SK-N-SH (cell line): ENCODE measurements at regions not wholly inside any gene's neighbourhood (a gene's known extent, or its start where the extent isn't known, plus 50 kb on each side); places are given as distances from the start of the nearest gene placed in this dataset.

ENCODE experiments used
- CTCF ChIA-PET: fragments of 300-600, 350-600 bp; formaldehyde crosslinking; extraction: SDS; loops from one replicate; lab custom pipeline; 2021; lab: Yijun Ruan, JAX
- POLR2A ChIA-PET: fragments of 350-600 bp; sonication (Branson Sonifier 250); formaldehyde crosslinking; extraction: SDS; loops from one replicate; lab custom pipeline; 2020; ENCODE audit warnings: antibody characterized with exemption, inconsistent platforms; lab: Yijun Ruan, JAX
- DNase-seq: peaks from one replicate; pipeline ENCODE4 v3.0.0; 2012
- H2AFZ ChIP-seq: fragments of 200-600 bp; sonication (generic); 2 replicates; pipeline ENCODE4 v1.8.1; 2016; ENCODE audit warnings: antibody characterized with exemption, mild to moderate bottlenecking, low read depth
- H3F3A ChIP-seq: fragments of 200-600 bp; sonication (generic); replicated peaks from 2 replicates; pipeline ENCODE3; 2016; ENCODE audit warnings: antibody characterized with exemption, mild to moderate bottlenecking; ENCODE audit not compliant: insufficient read depth
- H3K27ac ChIP-seq, 2 experiments: fragments of 200-500 bp in 1 of 2; fragments of 200-600 bp in 1 of 2; sonication (Bioruptor generic) in 1 of 2; sonication (generic), shearing (Covaris generic) in 1 of 2; 2 replicates each; pipeline versions ENCODE4 v1.5.1 to v1.6.1; 2014 to 2016; ENCODE audit warnings: low read depth in 2 of 2, inconsistent platforms in 1 of 2, low read length in 1 of 2, mild to moderate bottlenecking in 1 of 2, mixed read lengths in 1 of 2
- H3K27me3 ChIP-seq: fragments of 200-600 bp; sonication (generic), shearing (Covaris generic); 2 replicates; pipeline ENCODE4 v1.6.1; 2016; ENCODE audit warnings: mixed run types; ENCODE audit not compliant: insufficient read depth
- H3K36me3 ChIP-seq, 2 experiments: fragments of 200-500 bp in 1 of 2; fragments of 200-600 bp in 1 of 2; sonication (Bioruptor generic) in 1 of 2; sonication (generic) in 1 of 2; replicated peaks in 1 of 2; 2 replicates each; pipeline versions ENCODE3 to v1.5.1; 2014 to 2016; ENCODE audit warnings: low read length in 1 of 2, mild to moderate bottlenecking in 1 of 2; ENCODE audit not compliant: insufficient read depth in 2 of 2, control insufficient read depth in 1 of 2
- H3K4me1 ChIP-seq, 2 experiments: fragments of 200-500 bp in 1 of 2; fragments of 200-600 bp in 1 of 2; sonication (Bioruptor generic) in 1 of 2; sonication (generic), shearing (Covaris generic) in 1 of 2; 2 replicates each; pipeline versions ENCODE4 v1.5.1 to v1.6.1; 2014 to 2016; ENCODE audit warnings: low read depth in 1 of 2, low read length in 1 of 2, mixed run types in 1 of 2; ENCODE audit not compliant: insufficient read depth in 2 of 2, control insufficient read depth in 1 of 2
- H3K4me2 ChIP-seq: fragments of 200-600 bp; sonication (generic), shearing (Covaris generic); 2 replicates; pipeline ENCODE4 v1.6.1; 2017; ENCODE audit warnings: mixed run types
- H3K4me3 ChIP-seq, 2 experiments: fragments of 200-500 bp in 1 of 2; fragments of 200-600 bp in 1 of 2; sonication (Bioruptor generic) in 1 of 2; sonication (generic), shearing (Covaris generic) in 1 of 2; 2 replicates each; pipeline versions ENCODE4 v1.5.1 to v1.8.1; 2014 to 2016; ENCODE audit warnings: low read depth in 2 of 2, inconsistent platforms in 1 of 2, low read length in 1 of 2, mild to moderate bottlenecking in 1 of 2, mixed read lengths in 1 of 2, moderate library complexity in 1 of 2
- H3K79me2 ChIP-seq: fragments of 200-600 bp; sonication (generic); 2 replicates; pipeline ENCODE4 v1.8.1; 2017; ENCODE audit warnings: mild to moderate bottlenecking; ENCODE audit not compliant: insufficient read depth
- H3K9ac ChIP-seq: fragments of 200-600 bp; sonication (generic); 2 replicates; pipeline ENCODE4 v1.6.1; 2017; ENCODE audit warnings: mixed run types
- H3K9me2 ChIP-seq: fragments of 200-600 bp; sonication (generic); 2 replicates; pipeline ENCODE4 v1.6.1; 2017; ENCODE audit warnings: mixed run types
- H3K9me3 ChIP-seq: fragments of 200-600 bp; sonication (generic); 2 replicates; pipeline ENCODE4 v1.6.1; 2017; ENCODE audit warnings: mixed run types, mild to moderate bottlenecking, moderate library complexity
- H4K20me1 ChIP-seq: fragments of 200-600 bp; sonication (generic); 2 replicates; pipeline ENCODE4 v1.6.1; 2017; ENCODE audit warnings: mild to moderate bottlenecking, mixed run types; ENCODE audit not compliant: insufficient read depth
- CHD2 ChIP-seq: fragments of 150-350 bp; IDR thresholded peaks from 2 replicates; pipeline ENCODE4 v1.6.1; 2018; ENCODE audit warnings: low read length; ENCODE audit not compliant: partially characterized antibody
- EP300 ChIP-seq, 2 experiments: IDR thresholded peaks; 2 replicates each; pipeline versions ENCODE4 v1.4.0 to v1.6.1; 2012; ENCODE audit warnings: borderline replicate concordance in 1 of 2, low read depth in 1 of 2, low read length in 1 of 2
- FOXM1 ChIP-seq: IDR thresholded peaks from 2 replicates; pipeline ENCODE4 v1.4.0; 2012; ENCODE audit warnings: low read depth, mild to moderate bottlenecking
- JUND ChIP-seq: IDR thresholded peaks from 2 replicates; pipeline ENCODE4 v1.4.0; 2012
- NRF1 ChIP-seq: IDR thresholded peaks from 2 replicates; pipeline ENCODE4 v1.6.1; 2012; ENCODE audit warnings: low read depth, mild to moderate bottlenecking, low read length
- POLR2AphosphoS5 ChIP-seq: IDR thresholded peaks from 2 replicates; pipeline ENCODE4 v1.6.1; 2012; ENCODE audit warnings: low read depth, low read length
- RAD21 ChIP-seq: IDR thresholded peaks from 2 replicates; pipeline ENCODE4 v1.6.1; 2012; ENCODE audit warnings: mild to moderate bottlenecking, low read length
- RCOR1 ChIP-seq: fragments of 150-350 bp; IDR thresholded peaks from 2 replicates; pipeline ENCODE4 v1.6.1; 2017; ENCODE audit warnings: antibody characterized with exemption, low read length
- RFX5 ChIP-seq: IDR thresholded peaks from 2 replicates; pipeline ENCODE4 v1.6.1; 2012; ENCODE audit warnings: mild to moderate bottlenecking, improper control_type of control experiment, low read length
- RXRA ChIP-seq: IDR thresholded peaks from 2 replicates; pipeline ENCODE4 v1.4.0; 2012; ENCODE audit warnings: low read depth, mild to moderate bottlenecking, borderline replicate concordance
- SIN3A ChIP-seq: IDR thresholded peaks from 2 replicates; pipeline ENCODE4 v1.6.1; 2012; ENCODE audit warnings: low read depth, mild to moderate bottlenecking, low read length, moderate library complexity, borderline replicate concordance
- TCF12 ChIP-seq: IDR thresholded peaks from 2 replicates; pipeline ENCODE4 v1.4.0; 2012
- TEAD4 ChIP-seq: IDR thresholded peaks from 2 replicates; pipeline ENCODE4 v1.4.0; 2012; ENCODE audit warnings: mild to moderate bottlenecking, borderline replicate concordance; ENCODE audit not compliant: insufficient read depth
- YY1 ChIP-seq: IDR thresholded peaks from 2 replicates; pipeline ENCODE4 v1.4.0; 2012; ENCODE audit warnings: low read depth, mild to moderate bottlenecking
- whole genome bisulfite sequencing: methylation state at CpG from one replicate; pipeline ENCODE4 v1.1.6; 2017; ENCODE audit warnings: low lambda C conversion rate; 5-methylcytosine and 5-hydroxymethylcytosine counted together
- TF ChIP-seq, protein P1 (sequence below): IDR thresholded peaks from 2 replicates; pipeline ENCODE4 v1.6.1; 2012; ENCODE audit warnings: mild to moderate bottlenecking, low read depth, low read length, moderate library complexity
- TF ChIP-seq, protein P2 (sequence below): fragments of 200-600 bp; sonication (generic); IDR thresholded peaks from 2 replicates; pipeline ENCODE4 v1.6.1; 2017; ENCODE audit warnings: antibody characterized with exemption, mild to moderate bottlenecking, moderate library complexity
- TF ChIP-seq, protein P3 (sequence below): fragments of 150-350 bp; IDR thresholded peaks from 2 replicates; pipeline ENCODE4 v1.6.1; 2017; ENCODE audit warnings: antibody characterized with exemption, low read length, low read depth, borderline replicate concordance
- TF ChIP-seq, protein P4 (sequence below): IDR thresholded peaks from 2 replicates; pipeline ENCODE4; 2012
- TF ChIP-seq, protein P5 (sequence below): IDR thresholded peaks from 2 replicates; pipeline ENCODE4 v1.4.0; 2012; ENCODE audit warnings: low read depth

DNA sequence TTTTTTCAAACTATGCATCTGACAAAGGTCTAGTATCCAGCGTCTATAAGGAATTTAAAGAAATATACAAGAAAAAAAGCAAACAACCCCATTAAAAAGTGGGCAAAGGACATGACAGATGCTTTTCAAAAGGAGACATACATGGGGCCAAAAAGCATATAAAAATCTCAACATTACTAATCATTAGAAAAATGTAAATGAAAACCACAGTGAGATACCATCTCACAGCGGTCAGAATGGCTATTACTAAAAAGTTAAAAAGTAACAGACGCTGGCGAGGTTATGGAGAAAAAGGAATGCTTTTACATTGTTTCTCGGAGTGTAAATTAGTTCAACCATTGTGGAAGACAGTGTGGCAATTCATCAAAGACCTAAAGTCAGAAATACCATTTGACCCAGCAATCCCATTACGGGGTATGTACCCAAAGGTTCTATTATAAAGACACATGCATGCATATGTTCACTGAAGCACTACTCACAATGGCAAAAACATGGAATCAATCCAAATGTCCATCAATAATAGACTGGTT, 643.1 kb upstream of the LRRTM1 start:
- ChIA-PET POLR2A (no interaction called here), CTCF (no interaction called here)
- no peak overlapping the region for H3K4me2 ChIP-seq
- H3K36me3 ChIP-seq = no peaks in the 10 kb centered on the region
- DNase-seq = no peak
- no peak overlapping the region for H3K9ac ChIP-seq
- no peak for TF ChIP-seq NRF1
- no peak for TF ChIP-seq SIN3A
- TF ChIP-seq TCF12 = no peak
- TF ChIP-seq FOXM1 = no peak
- TF ChIP-seq EP300 (IDR thresholded peaks at IDR 0.05; ENCODE audit: borderline replicate concordance in 1 of 2, low read depth in 1 of 2, low read length in 1 of 2) = no peak
- TF ChIP-seq RCOR1 = no peak
- TF ChIP-seq, protein P1, sequence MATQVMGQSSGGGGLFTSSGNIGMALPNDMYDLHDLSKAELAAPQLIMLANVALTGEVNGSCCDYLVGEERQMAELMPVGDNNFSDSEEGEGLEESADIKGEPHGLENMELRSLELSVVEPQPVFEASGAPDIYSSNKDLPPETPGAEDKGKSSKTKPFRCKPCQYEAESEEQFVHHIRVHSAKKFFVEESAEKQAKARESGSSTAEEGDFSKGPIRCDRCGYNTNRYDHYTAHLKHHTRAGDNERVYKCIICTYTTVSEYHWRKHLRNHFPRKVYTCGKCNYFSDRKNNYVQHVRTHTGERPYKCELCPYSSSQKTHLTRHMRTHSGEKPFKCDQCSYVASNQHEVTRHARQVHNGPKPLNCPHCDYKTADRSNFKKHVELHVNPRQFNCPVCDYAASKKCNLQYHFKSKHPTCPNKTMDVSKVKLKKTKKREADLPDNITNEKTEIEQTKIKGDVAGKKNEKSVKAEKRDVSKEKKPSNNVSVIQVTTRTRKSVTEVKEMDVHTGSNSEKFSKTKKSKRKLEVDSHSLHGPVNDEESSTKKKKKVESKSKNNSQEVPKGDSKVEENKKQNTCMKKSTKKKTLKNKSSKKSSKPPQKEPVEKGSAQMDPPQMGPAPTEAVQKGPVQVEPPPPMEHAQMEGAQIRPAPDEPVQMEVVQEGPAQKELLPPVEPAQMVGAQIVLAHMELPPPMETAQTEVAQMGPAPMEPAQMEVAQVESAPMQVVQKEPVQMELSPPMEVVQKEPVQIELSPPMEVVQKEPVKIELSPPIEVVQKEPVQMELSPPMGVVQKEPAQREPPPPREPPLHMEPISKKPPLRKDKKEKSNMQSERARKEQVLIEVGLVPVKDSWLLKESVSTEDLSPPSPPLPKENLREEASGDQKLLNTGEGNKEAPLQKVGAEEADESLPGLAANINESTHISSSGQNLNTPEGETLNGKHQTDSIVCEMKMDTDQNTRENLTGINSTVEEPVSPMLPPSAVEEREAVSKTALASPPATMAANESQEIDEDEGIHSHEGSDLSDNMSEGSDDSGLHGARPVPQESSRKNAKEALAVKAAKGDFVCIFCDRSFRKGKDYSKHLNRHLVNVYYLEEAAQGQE = no peak
- TF ChIP-seq YY1 = no peak
- no peak for TF ChIP-seq POLR2AphosphoS5
- TF ChIP-seq RXRA = no peak
- TF ChIP-seq RAD21 = no peak
- TF ChIP-seq, protein P2, sequence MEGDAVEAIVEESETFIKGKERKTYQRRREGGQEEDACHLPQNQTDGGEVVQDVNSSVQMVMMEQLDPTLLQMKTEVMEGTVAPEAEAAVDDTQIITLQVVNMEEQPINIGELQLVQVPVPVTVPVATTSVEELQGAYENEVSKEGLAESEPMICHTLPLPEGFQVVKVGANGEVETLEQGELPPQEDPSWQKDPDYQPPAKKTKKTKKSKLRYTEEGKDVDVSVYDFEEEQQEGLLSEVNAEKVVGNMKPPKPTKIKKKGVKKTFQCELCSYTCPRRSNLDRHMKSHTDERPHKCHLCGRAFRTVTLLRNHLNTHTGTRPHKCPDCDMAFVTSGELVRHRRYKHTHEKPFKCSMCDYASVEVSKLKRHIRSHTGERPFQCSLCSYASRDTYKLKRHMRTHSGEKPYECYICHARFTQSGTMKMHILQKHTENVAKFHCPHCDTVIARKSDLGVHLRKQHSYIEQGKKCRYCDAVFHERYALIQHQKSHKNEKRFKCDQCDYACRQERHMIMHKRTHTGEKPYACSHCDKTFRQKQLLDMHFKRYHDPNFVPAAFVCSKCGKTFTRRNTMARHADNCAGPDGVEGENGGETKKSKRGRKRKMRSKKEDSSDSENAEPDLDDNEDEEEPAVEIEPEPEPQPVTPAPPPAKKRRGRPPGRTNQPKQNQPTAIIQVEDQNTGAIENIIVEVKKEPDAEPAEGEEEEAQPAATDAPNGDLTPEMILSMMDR = no peak
- TF ChIP-seq, protein P3, sequence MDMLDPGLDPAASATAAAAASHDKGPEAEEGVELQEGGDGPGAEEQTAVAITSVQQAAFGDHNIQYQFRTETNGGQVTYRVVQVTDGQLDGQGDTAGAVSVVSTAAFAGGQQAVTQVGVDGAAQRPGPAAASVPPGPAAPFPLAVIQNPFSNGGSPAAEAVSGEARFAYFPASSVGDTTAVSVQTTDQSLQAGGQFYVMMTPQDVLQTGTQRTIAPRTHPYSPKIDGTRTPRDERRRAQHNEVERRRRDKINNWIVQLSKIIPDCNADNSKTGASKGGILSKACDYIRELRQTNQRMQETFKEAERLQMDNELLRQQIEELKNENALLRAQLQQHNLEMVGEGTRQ = no peak
- no peak for TF ChIP-seq JUND
- TF ChIP-seq TEAD4 = no peak
- no peak for TF ChIP-seq CHD2
- no peak for TF ChIP-seq RFX5
- TF ChIP-seq, protein P4, sequence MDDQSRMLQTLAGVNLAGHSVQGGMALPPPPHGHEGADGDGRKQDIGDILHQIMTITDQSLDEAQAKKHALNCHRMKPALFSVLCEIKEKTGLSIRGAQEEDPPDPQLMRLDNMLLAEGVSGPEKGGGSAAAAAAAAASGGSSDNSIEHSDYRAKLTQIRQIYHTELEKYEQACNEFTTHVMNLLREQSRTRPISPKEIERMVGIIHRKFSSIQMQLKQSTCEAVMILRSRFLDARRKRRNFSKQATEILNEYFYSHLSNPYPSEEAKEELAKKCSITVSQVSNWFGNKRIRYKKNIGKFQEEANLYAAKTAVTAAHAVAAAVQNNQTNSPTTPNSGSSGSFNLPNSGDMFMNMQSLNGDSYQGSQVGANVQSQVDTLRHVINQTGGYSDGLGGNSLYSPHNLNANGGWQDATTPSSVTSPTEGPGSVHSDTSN = no peak
- TF ChIP-seq, protein P5, sequence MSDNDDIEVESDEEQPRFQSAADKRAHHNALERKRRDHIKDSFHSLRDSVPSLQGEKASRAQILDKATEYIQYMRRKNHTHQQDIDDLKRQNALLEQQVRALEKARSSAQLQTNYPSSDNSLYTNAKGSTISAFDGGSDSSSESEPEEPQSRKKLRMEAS = no peak
- H3K79me2 ChIP-seq = no peaks in the 10 kb centered on the region
- H3K4me1 ChIP-seq = no peaks in the 10 kb centered on the region
- no peak overlapping the region for H3K4me3 ChIP-seq
- H3K9me2 ChIP-seq = no peaks in the 10 kb centered on the region
- H2AFZ ChIP-seq = no peak overlapping the region
- no peaks in the 10 kb centered on the region for H4K20me1 ChIP-seq
- H3F3A ChIP-seq = no peaks in the 10 kb centered on the region
- WGBS = 6% methylated on average over 6 of the region's 6 CpGs
- H3K27ac ChIP-seq = no peak overlapping the region
- no peaks in the 10 kb centered on the region; the same call in 1 of the 2 replicates for H3K9me3 ChIP-seq
- H3K27me3 ChIP-seq = no peaks in the 10 kb centered on the region
